HFF-Myc (cell line): ENCODE measurements at regions not wholly inside any gene's neighbourhood (a gene's known extent, or its start where the extent isn't known, plus 50 kb on each side); places are given as distances from the start of the nearest gene placed in this dataset.

Experiments used
- DNase-seq: peaks from one replicate; pipeline ENCODE4 v3.0.0-alpha.2; 2011; ENCODE audit warnings: low read depth; ENCODE audit errors: extremely low read depth
- H3K4me3 ChIP-seq: replicated peaks from 2 replicates; pipeline ENCODE4 v1.5.1; 2011; ENCODE audit warnings: low read depth, mild to moderate bottlenecking, control low read depth, low read length
- CTCF ChIP-seq: IDR thresholded peaks from 2 replicates; pipeline ENCODE4 v1.5.1; 2012; ENCODE audit warnings: mild to moderate bottlenecking, low read depth, low read length, control low read depth; ENCODE audit errors: missing control alignments

DNA sequence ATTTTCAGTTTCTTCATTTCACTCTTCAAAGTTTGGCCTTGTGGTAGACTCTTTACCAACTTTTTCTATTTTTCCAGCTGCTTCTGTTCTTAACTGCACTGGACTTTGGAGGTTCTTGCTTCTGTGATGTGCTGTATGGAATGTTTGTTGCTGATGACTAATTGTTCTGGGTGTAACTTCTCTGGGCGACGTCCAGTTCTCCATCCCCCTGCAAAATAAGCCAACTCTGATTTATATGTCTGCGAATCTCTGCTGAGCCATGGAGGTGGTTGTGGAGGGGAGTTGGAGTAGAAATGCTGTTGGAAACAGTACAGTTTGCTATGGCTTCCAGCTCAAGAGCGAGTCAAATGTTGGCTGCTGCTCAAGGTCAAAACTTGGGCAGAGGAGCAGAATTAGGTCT is 113.9 kb upstream of the DYRK2 start:
- H3K4me3 ChIP-seq = no peak overlapping the region
- TF ChIP-seq CTCF = no peak
- peak; percentile 52 for DNase-seq

DNA sequence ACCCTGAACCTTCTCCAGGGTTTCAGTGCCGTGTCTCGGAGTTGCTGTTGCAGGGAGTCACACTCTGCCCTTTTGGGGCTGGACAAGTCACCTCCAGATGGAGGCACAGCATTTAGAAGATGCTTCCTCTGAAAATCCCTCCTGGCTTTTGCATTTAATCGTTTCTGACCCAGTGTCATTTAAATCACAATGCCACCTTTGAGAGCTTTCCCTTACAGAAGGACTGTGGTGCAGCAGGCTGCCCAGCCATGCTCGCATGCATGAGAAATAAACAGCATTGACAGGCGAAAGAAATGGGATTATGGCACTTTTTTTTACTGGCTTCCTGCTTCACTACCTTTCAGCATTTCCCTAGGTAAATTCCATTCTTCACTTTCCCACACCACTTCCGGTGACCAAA is 113.4 kb upstream of the DYRK2 start:
- H3K4me3 ChIP-seq = no peak overlapping the region
- no peak for DNase-seq
- no peak for TF ChIP-seq CTCF

- no peak for TF ChIP-seq CTCF
- no peak for DNase-seq
- H3K4me3 ChIP-seq = no peak overlapping the region
Measured at GRCh38 chr12:67535971-67536370, 112.6 kb upstream of the DYRK2 start.

- no peak for TF ChIP-seq CTCF
- DNase-seq = no peak
- no peak overlapping the region for H3K4me3 ChIP-seq
Measured at GRCh38 chr12:67539329-67539728, 109.2 kb upstream of the DYRK2 start.

DNA sequence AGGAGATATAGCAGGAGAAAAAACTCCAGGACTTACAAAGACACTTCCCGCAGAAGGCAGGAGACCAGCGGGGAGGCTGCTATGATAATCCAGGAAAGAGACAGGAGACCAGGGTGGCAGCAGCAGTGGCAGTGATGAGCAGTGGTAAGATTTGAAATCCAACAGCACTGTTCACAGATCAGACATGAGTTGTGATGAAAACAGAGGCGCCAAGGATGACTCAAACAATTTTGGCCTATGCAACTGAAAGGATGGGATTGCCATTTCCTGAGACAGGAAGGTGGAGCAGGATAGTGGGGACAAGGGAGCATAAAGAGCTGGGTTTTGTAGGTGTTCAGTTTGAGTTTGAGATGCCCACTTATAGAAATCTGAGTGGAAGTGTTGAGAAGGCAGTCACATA is 108.6 kb upstream of the DYRK2 start:
- H3K4me3 ChIP-seq = no peak overlapping the region
- DNase-seq = no peak
- TF ChIP-seq CTCF = no peak

DNA sequence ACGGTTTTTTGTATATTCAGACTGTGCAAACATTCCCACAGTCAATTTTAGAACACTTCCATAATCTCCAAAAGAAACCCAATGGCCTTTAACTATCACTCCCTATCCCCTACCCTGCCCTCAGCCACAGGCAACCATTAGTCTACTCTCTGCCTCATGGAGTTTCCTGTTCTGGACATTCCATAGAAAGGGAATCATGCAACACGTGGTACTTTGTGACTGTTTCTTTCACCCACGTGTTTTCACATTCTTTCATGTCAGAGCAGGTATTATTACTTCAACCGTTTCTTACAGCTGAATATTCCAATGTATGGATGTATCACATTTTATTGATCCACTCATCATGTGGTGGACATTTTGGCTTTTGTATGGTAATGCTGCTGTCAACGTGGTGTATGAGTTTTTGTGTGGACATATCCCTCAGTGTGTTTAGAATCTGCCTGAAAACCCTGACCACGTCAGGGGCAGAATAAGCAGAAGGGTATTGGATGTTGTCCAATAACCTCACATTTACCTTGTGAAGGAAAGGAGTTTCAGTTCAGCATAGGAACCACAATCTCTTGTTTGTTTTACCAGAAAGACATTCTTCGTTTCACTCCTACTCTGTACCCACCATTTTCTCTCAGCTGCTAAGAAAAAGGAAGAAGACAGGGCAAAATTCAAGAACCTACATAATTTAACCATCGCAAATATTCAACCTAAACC is 107.5 kb upstream of the DYRK2 start:
- H3K4me3 ChIP-seq = no peak overlapping the region
- DNase-seq = no peak
- no peak for TF ChIP-seq CTCF

- TF ChIP-seq CTCF = no peak
- DNase-seq = no peak
- H3K4me3 ChIP-seq = no peak overlapping the region
Measured at GRCh38 chr12:67541625-67541991, 106.9 kb upstream of the DYRK2 start.
